ENCODE measurements at regions not wholly inside any gene's neighbourhood (a gene's known extent, or its start where the extent isn't known, plus 50 kb on each side); places are given as distances from the start of the nearest gene placed in this dataset.
A peak's percentile ranks its signal among the peaks of the same experiment; 100 is the strongest.
"Not testable (repeated sequence)": the region's sequence is repeated elsewhere in the genome, so short reads cannot be mapped to it uniquely, and the experiment has no call there.

DNA sequence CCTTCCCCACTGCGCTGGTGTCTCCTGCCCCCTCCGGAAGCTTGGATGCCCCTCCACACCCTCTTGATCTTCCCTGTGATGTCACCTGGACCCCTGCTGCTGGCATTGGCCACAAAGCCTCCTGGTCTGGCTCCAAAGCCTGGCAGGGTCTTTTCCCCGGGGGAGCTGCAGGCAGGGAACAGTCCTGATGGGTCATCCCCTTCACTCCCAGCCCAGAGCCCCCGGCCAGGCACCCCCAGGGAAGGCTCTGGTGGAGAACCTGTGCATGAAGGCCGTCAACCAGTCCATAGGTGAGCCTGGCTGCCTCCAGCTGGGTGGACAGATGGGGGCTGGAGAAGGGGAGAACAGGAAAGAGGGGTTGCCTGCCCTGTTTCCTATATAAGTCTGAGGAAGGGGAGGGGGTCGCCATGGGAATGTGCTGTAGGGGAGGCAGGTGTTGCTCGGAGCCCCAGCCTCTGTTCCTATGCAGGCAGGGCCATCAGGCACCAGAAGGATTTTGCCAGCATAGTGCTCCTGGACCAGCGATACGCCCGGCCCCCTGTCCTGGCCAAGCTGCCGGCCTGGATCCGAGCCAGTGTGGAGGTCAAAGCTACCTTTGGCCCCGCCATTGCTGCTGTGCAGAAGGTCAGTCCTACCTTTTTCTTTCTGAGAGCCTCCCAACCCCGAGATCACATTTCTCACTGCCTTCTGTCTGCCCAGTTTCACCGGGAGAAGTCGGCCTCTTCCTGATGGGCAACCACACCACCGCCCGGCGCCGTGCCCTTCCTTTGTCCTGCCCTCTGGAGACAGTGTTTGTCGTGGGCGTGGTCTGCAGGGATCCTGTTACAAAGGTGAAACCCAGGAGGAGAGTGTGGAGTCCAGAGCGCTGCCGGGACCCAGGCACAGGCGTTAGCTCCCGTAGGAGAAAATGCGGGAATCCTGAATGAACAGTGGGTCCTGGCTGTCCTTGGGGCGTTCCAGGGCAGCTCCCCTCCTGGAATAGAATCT is 104.5 kb upstream of the PZP start:
- not testable (repeated sequence) for DNase-seq (ENCODE audit: low read depth in 2 of 2, low spot score in 1 of 2)

DNA sequence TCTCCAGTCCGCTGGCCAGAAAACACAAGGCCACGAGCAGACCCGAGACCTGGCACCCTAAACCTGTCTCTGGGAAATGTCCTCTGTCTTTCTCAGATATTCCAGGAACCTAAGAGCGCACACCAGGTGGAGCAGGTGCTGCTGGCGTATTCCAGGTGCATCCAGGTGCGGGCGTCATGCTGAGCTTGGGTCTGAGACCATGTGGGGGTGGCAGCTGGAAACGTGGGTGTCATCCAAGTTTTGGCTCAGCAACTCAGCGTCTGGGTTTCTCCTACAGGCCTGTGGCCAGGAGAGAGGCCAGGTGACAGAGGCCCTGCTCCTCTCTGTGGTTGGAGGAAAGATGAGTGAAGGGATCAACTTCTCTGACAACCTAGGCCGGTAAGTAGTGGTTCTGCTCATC is 103.3 kb upstream of the PZP start:
- DNase-seq (ENCODE audit: low read depth in 2 of 2, low spot score in 1 of 2), result not testable (repeated sequence)

DNA sequence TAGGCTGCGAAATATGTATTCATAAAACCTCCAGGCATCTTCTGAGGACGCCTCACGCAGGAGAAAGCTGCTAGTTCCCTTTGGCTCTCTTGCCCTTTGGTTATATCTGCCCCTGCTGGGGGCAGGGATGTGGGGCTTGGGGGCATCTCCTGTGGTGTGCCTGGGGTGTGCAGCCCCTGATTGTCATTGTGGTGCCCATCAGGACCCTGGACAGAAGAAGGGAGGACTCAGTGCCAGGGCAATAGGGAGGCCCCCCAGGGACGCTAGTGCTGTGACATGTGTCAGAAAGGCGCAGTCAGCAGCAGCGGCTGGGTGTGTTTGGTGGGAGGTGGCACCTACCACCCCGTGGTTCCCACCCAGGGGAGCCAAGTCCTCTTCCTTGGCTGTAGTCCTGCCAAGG is 102.5 kb upstream of the PZP start:
- DNase-seq (ENCODE audit: low read depth in 2 of 2, low spot score in 1 of 2), result not testable (repeated sequence)

DNA sequence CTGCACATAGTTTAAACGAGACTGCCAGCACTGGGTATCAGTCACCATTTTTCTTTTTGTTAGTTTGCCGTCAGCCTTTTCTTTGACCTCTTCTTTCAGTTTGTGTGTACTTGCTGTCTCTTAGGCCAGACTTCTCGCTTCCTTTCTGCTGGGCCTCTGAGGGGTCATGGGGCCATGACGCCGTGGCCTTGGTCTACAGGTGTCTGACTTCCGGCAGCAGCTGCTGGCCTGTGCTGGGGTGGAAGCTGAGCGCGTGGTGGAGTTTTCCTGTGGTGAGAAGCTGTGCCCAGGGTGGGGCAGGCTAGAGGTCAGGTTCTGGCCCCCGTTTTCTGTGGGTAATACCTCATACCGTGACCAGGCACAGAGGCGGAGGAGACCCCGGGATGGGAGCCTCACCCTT is 101.6 kb upstream of the PZP start:
- not testable (repeated sequence) for DNase-seq (ENCODE audit: low read depth in 2 of 2, low spot score in 1 of 2)

DNA sequence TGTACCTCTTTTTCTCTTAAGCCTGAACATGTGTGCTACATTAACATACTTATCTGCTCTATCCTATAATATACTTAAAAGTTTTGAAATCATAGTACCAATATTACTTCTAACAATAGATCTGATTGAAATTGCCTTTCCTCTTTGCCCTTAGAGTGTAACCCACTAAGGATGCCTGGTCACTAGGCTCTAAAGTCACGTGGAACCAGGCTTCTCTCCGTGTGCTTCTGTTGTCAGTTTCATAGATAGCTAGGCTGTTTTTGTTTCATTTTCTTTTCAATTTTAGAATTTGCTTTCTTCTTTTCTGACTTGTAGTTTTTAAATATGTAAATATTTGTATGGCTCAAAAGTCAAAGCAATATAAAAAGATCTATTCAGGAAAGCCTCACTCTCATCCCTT is 100.5 kb upstream of the PZP start:
- not testable (repeated sequence) for DNase-seq (ENCODE audit: low read depth in 2 of 2, low spot score in 1 of 2)

DNA sequence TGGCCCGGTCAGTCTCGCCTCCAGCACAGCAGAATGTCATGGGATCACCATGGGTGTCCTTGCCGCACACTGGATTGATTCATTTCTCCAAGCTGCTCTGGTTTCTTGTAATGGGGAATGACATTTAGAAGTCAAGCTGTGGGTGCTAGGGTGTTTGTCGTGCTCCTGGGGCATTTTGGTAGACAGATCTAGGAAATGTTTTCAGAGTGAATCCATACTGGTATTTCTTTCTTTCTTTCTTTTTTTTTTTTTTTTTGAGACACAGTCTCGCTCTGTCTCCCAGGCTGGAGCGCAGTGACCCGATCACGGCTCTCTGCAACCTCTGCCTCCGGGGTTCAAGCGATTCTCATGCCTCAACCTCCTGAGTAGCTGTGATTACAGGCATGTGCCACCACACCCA is 100.0 kb upstream of the PZP start:
- not testable (repeated sequence) for DNase-seq (ENCODE audit: low read depth in 2 of 2, low spot score in 1 of 2)

DNA sequence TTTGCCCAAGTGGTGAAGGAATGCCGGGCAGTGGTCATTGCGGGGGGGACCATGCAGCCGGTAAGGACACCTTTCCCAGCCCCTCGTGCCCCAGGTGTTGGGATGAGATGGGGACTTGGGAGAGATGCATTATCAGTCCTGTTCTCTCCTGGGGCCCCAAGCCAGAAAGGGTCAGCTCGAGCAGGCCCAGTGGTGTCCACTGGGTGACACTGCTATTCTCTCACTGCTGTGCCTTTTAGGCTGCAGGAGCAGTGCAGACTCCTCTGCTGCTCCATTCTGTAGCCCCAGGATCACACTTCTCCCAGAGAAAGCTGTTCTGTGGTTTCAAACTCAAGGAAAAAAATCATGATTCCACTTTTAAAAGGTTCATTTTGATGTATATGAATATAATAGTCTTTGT is 99.1 kb upstream of the PZP start:
- DNase-seq (ENCODE audit: low read depth in 2 of 2, low spot score in 1 of 2), result not testable (repeated sequence)

DNA sequence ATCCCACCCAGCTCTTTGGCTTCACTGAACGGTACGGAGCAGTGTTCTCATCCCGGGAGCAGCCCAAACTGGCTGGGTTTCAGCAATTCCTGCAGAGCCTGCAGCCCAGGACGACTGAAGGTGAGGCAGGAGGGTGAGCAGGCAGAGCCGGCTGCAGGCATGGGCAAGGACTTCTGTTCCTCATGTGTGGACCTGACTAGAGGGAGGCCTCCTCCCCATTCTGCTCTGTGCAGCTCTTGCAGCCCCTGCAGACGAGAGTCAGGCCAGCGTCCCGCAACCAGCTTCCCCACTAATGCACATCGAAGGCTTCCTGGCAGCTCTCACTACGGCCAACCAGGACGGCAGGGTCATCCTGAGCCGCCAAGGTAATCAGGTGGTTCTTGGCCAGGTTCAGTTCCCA is 97.8 kb upstream of the PZP start:
- not testable (repeated sequence) for DNase-seq (ENCODE audit: low read depth in 2 of 2, low spot score in 1 of 2)

DNA sequence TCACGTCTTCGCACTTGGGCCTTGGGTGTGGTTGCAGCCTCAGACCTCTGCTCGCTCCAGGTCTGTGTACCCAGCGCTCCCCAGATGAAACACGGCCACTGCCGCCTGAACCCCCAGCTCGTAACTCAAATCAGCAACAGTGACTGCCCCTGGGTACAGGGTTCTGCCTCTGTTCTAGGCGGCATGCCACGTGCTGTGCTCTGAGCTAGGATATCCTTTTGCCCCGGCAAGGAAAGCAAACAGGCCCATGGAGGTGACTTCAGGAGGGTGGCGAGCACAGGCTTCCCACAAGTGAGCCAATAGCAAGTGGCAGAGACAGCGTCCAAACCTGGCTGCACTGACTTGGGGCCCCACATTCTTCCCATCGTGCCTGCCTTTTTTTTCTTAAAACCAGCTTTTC is 96.3 kb upstream of the PZP start:
- not testable (repeated sequence) for DNase-seq (ENCODE audit: low read depth in 2 of 2, low spot score in 1 of 2)

DNA sequence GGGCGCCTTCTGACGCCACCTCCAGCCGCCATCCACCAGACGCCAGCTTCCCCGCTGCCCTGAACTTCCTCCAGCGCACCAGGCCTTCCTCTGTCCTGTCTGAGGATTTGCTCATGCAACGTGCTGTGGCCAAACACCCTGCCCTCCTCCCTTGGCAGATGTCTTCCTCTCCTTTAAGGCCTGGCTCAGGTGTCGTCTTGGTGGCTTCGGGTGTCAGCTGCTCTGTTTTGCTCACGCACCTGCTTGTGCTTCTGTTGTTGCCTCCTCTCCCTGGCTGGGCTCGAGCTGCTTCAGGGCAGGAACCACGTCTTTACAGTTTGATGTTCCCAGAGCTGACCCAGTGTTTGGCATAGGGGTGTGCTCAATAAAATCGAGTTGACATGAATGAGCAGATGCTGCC is 87.7 kb upstream of the PZP start:
- DNase-seq (ENCODE audit: low read depth in 2 of 2, low spot score in 1 of 2), result not testable (repeated sequence)

DNA sequence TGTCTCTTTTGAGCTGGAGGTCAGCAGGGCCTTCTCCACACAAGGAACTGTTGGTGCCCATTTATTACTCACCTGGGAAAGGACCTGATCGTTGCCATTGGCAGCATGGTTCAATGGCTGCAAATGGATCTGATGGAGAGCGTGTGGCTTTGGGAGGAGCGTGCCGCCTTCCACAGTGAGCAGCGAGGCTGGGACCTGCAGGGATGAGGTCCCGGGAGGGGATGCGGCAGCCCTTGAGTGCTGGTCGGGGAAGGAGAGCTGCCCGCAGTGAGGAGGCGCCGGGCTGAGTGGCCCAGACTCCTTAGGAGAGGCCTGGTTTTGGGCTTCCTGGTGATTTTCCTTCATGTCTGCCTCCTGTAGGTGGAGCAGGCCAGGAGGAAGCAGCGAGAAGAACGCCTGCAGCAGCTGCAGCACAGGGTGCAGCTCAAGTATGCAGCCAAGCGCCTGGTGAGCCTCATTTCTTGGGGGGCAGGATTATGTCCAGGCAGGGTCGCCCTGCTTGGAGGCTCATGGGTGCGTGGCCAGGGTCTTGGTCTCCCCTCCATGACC is 86.0 kb upstream of the PZP start:
- DNase-seq (ENCODE audit: low read depth in 2 of 2, low spot score in 1 of 2), result not testable (repeated sequence)

DNA sequence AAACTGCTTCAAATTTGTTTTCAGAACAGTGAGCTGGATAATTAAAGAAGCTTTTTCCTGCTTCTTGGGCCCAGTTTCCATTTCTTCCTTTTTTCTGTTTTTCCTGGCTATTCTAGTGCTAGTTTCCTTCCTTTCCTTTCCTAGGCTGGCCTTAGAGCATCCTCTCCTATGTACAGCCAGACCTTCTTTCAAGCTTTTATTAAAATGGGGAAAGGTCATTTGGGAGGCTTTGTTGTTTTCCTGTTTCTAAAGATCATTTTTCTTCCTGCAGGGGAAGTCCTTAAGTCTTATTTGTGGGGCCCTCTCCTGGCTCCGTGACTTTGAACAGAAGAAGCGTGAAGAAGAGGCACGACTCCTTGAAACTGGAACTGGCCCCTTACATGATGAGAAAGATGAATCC is 85.2 kb upstream of the PZP start:
- not testable (repeated sequence) for DNase-seq (ENCODE audit: low read depth in 2 of 2, low spot score in 1 of 2)

DNA sequence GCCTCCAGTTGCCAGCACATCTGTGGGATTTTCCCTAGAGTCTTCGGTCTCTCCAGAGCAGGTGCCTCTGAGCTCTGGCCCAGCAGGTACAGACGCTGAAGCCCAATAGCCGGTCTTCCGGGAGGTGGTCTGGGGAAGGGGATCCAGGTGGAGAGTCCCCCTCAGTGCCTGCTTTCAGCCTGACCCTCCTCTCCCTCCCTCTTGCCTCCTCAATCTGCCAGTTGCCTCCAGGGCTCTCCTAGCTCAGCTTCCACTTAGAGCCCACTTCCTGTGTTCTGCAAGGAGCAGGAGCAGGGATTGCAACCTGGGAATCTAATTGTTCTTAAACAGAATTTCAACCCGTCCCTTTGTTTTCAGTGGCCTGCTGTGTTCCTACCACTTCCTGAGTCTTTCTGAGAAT is 81.8 kb upstream of the PZP start:
- not testable (repeated sequence) for DNase-seq (ENCODE audit: low read depth in 2 of 2, low spot score in 1 of 2)

DNA sequence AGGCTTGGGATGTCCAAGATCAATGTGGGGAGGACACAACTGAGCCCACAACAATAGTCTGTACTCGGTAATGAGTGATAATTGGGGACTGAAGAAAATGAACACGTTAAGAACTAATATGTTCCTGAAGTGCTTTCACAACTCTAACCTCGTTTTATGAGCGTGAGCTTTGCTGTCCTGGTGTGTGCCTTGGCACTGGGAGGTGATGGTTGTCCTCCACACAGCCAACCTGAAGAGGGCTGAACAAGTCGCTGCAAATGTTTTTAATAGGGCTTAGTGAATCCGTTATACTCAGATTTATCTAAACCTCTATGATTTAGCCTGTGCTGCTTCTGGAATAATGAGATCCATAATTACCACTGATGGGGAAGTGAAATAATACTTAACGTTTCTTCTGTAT is 76.5 kb upstream of the PZP start:
- DNase-seq (ENCODE audit: low read depth in 2 of 2, low spot score in 1 of 2), result not testable (repeated sequence)

DNA sequence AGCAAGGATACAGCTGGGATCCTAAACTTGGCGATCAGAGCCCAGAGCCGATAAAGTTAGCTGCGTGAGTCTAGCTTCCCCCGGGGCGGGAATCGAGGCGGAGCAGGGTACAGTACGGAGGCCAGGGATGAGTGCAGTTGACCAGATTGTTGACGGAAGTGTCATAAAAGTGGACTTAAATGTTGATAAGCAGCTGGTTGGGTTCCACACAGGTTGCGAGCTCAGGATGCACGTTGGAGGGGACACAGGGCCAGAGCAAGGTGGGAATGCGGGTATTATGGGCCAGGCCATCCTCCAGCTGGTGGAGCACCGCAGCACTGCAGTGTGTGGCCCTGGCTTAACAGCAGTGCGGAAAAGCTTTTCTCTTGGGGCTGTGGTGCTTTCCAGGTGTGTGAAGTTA is 76.0 kb upstream of the PZP start:
- DNase-seq (ENCODE audit: low read depth in 2 of 2, low spot score in 1 of 2), result not testable (repeated sequence)

DNA sequence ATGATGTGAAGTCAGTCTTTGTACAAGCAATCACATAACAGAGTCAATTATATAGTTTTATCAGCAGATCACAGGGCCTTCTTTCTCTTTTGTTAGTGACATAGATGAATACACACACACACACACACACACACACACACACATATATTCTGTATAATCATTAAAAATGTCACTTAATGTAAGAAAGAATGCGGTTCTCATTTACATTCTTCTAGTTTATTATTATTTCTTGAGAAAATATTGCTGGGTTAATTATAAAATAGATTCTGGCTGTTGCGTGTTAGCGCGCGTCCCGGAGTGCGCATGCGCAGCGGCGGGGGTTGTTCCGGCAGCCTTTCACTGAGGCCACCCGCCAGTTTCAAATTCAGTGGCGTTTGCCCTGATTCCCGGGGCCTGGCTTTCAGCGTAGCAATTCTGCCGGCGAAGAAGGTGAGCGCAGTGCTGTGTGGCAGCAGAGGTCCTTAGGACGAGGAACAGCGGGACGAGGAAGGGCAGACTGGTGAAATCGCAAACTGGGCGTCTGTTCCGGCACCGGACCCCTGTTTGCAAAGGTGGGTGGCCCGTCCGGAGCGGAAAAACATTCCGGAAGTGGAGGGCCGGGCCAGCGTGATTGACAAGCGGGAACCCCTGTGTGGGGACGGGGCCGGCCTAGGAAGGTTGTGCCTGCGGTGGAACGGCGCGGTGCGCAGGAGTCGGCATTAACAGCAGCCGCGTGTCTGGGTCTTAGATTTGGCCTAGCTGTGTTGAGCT is 75.3 kb upstream of the PZP start:
- peak; percentile 8 to 61 for DNase-seq (ENCODE audit: low read depth in 2 of 2, low spot score in 1 of 2)

DNA sequence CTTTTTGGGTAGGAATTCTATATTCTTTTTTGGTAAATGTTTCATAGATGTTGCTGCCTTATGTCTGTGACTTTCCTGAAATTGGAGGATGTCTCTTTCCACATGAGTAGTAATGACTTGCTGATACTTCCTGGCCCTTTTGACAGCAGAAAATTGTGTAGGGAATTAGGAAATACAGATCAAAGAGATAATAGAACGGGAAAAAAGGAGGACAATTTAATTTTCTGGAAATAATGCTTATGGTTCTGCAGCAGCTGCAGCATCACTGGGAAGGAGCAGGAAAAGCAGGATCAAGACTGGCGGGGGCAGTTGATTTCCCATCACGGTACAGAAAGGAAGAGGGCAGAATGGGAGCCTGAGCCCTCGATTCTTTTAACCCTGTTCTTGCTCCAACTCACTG is 68.8 kb upstream of the PZP start:
- no peak for DNase-seq (ENCODE audit: low read depth in 2 of 2, low spot score in 1 of 2)

DNA sequence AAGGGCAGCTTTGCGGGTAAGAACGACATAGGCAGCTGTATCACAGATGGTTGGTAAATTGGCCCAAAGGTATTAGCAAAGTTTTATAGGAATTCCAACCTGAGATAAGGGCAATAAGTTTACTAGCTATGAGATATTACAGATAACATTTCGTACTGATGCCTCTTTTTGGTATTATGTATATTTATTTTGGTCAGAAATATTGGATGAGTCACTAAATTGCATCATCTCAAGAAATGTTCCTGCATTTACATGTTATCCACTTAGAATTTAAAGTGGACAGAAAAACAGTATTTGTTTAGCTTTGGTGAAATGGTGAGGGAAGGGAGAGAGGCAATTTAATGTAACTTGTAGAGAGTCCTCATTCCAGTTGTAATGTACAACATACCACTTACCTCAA is 65.1 kb upstream of the PZP start:
- DNase-seq (ENCODE audit: low read depth in 2 of 2, low spot score in 1 of 2), result no peak

DNA sequence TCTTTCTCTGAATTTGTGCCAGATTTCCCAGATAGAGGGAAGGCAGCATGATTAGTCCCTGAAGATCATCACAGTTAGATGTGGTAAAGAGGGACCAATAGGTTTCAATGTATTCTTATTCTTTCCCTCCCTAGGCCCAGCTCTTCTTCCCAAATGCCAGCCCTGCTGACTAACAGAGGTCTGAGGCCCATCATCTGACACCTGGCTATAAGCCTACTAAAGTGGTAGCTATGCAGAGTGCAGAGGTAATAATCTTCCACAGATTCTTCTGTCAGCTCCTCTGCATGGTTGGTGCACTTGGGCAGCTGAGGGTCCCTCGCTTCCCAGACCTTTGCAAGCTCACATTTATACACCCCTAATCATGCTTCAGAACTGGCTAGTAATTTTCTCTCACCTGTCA is 63.7 kb upstream of the PZP start:
- DNase-seq (ENCODE audit: low read depth in 2 of 2, low spot score in 1 of 2), result no peak

DNA sequence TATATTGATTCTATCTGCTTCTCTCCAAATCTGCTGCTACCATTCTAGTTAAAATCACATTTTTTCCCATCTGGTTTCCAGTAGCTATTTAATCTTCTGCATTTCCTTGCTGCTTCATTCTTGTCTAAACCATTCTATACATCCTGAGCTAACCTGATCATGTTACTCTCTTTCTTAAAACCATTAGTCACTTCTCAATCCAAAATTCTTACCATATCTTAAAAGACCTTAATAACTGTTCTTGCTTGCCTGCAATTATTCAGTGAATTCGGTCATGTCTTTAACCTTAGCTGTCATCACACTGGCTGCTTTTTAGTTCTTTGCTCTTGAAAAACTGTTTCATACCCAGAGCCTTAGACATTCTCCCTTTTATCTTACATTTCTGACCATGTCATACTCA is 56.4 kb upstream of the PZP start:
- no peak for DNase-seq (ENCODE audit: low read depth in 2 of 2, low spot score in 1 of 2)

DNA sequence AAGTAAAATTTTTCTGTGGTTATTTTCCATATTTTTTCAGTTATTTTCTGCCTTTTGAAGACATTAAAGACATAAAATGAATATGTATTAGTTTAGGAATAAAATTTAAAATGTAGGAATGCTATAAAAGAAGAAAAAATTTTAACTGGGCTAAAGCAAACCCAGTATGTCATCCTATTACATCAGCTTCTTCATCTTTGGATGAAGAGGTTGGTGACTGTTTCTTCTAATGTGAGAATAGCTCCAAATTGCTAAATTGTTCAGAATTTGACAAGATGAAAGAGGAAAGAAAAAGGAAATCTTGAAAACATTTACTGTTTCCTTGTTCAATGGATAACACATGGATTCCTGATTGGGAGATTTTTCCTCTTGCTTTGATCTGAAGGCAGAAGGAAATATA is 52.7 kb upstream of the PZP start:
- DNase-seq (ENCODE audit: low read depth in 2 of 2, low spot score in 1 of 2), result no peak

DNA sequence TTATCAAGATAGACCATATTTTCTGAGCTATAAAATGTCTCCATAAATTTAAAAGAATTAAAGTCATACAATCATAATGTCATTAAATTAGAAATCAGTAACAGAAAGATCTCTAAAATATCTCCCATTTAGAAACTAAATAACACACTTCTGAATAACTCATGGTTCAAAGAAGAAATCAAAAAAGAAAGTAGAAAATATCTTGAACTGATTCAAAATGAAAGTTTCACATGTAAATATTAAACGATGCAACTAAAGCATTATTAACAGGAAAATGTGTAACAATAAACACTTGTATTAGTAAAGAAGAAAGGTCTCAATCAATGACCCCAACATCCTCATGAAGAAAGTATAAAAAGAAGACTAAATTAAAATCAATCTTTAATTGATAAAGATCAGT is 50.5 kb upstream of the PZP start:
- DNase-seq (ENCODE audit: low read depth in 2 of 2, low spot score in 1 of 2), result no peak
